Astrocyte of the spinal cord (primary cell): ENCODE measurements at regions not wholly inside any gene's neighbourhood (a gene's known extent, or its start where the extent isn't known, plus 50 kb on each side); places are given as distances from the start of the nearest gene placed in this dataset.

ENCODE experiments used
- DNase-seq: peaks from one replicate; pipeline ENCODE4 v3.0.0; 2011; ENCODE audit warnings: low read depth, low spot score
- H3K4me3 ChIP-seq: 2 replicates; pipeline ENCODE4 v1.5.1; 2011; ENCODE audit warnings: low read depth, mild to moderate bottlenecking, low read length, moderate library complexity
- in situ Hi-C: cut with HindIII; loops from 2 replicates; pipeline ENCODE4 v1.10.0; 2017; ENCODE audit warnings: low sequenced_read_pairs
- TF ChIP-seq, protein P1 (sequence below): IDR thresholded peaks from 2 replicates; pipeline ENCODE4 v1.5.1; 2012; ENCODE audit warnings: low read depth, mild to moderate bottlenecking, low read length, inconsistent platforms

GRCh38 chr16:86073763-86074493, 175.0 kb downstream of the IRF8 start:
- TF ChIP-seq, protein P1, sequence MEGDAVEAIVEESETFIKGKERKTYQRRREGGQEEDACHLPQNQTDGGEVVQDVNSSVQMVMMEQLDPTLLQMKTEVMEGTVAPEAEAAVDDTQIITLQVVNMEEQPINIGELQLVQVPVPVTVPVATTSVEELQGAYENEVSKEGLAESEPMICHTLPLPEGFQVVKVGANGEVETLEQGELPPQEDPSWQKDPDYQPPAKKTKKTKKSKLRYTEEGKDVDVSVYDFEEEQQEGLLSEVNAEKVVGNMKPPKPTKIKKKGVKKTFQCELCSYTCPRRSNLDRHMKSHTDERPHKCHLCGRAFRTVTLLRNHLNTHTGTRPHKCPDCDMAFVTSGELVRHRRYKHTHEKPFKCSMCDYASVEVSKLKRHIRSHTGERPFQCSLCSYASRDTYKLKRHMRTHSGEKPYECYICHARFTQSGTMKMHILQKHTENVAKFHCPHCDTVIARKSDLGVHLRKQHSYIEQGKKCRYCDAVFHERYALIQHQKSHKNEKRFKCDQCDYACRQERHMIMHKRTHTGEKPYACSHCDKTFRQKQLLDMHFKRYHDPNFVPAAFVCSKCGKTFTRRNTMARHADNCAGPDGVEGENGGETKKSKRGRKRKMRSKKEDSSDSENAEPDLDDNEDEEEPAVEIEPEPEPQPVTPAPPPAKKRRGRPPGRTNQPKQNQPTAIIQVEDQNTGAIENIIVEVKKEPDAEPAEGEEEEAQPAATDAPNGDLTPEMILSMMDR: no peak
- H3K4me3 ChIP-seq: no peak overlapping the region
- in situ Hi-C loops: loop anchor here (5.0 kb wide), 1 partner anchor 443 kb away; no protein-coding TSS in a partner anchor
- DNase-seq: no peak

DNA sequence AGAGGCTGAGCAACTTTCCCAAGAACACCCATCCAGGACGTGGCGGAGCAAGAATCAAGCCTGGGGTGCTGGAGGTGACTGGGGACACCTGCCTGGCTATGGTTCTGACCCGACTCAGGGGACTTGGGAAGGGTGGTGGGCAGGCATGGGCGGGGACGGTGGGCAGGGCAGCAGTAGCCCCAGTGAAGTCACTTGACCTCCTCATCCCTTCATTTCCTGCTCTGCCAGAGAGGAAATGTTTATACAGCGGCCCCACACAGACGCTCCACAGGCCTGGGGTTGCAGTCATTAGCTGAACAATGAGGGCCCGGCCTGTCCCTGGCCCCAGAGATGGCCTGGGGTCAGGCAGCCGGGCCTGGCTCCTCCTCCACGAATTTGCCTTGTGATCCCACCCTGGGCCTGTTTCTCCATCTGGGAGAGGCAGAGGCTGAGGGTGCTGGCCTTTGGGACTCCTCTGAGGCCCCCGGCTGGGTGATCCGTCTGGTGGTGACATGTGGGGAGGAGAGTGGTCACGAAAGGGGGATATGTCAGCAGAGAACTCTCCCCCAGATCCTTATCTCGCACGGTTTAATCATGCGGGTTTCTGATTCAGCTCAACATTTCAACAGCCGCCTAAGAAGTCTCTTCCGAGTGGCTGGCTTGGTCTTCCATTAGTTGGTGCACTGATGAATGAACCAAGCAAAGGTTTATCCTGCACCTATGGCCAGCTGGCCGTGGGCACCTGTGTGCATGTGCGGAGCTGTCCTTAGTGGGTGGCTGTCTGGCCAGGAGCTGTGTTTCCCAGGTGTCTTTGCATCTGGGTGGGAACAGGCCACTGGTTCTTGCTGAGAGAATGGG, 175.9 kb downstream of the IRF8 start:
- TF ChIP-seq, protein P1: no peak
- DNase-seq: no peak
- in situ Hi-C loops: loop anchor here (5.0 kb wide), 1 partner anchor 442 kb away; no protein-coding TSS in a partner anchor
- H3K4me3 ChIP-seq: no peak overlapping the region

- no peak for DNase-seq
- TF ChIP-seq, protein P1: no peak
- in situ Hi-C loops: no loop called here
- H3K4me3 ChIP-seq: no peak overlapping the region
These were observed 176.5 kb downstream of the IRF8 start for GRCh38 chr16:86075488-86075785.

GRCh38 chr16:86075839-86076440, 177.0 kb downstream of the IRF8 start:
- in situ Hi-C loops: no loop called here
- TF ChIP-seq, protein P1: no peak
- no peak overlapping the region for H3K4me3 ChIP-seq
- no peak for DNase-seq

- in situ Hi-C loops: no loop called here
- TF ChIP-seq, protein P1: no peak
- no peak for DNase-seq
- H3K4me3 ChIP-seq: no peak overlapping the region
These were observed 177.6 kb downstream of the IRF8 start for GRCh38 chr16:86076606-86077005.

DNA sequence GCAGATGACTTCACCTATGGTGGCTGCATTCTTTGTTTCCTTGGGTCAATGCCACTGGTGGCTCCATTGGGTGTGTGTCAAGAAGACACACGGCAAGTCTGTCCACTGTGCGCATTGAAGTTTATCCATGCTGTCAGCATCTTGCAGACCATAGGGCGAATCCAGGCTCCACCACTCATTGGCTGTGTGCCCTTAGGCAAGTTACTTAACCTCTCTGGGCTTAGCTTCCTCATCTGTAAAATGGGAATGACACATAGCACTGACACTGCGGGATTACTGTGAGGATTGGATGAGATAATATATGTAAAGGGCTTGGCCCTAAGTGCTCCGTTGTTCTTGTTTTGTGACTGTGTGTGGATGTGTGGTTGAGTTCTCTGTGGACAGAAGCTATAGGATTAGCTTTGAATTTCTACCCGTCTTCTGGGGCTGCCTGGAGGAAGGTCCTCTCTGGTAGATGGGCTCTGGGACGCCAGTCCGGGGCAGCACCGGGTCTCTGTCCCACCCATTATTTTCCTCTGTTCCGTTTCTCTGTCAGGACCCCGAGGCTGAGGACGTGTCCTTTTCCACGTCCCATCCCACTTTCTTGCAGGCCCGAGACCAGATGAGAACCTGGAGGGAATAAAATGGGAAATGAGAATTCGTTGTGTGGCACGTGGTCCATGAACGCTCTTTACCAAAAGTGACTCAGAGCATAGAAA, 178.4 kb downstream of the IRF8 start:
- TF ChIP-seq, protein P1: no peak
- no peak for DNase-seq
- in situ Hi-C loops: no loop called here
- H3K4me3 ChIP-seq: no peak overlapping the region
